Left ventricle myocardium superior (tissue), 1 donor: ENCODE measurements at regions not wholly inside any gene's neighbourhood (a gene's known extent, or its start where the extent isn't known, plus 50 kb on each side); places are given as distances from the start of the nearest gene placed in this dataset.
"Not testable (repeated sequence)": the region's sequence is repeated elsewhere in the genome, so short reads cannot be mapped to it uniquely, and the experiment has no call there.

Source experiments
- ATAC-seq: fragments of 200-7000 bp; cut with Tn5 transposase; one replicate; pipeline ENCODE4 v1.9.1; 2020; ENCODE audit warnings: mild to moderate bottlenecking, moderate library complexity
- DNase-seq: peaks from one replicate; pipeline ENCODE4 v3.0.0-alpha.2; 2020
- intact Hi-C: fragments of 100-400 bp; cut with micrococcal nuclease; formaldehyde crosslinking; loops from one replicate; pipeline ENCODE4 v1.11.0; 2022
- donor health status: DM: no; HTN: yes; CAD: no; lungs with severe emphysema.

- DNase-seq (no peak), ATAC-seq (no peak)
- intact Hi-C loops, result no loop called here
These were observed 847.4 kb downstream of the DIPK2A start for GRCh38 chr3:144818973-144819372.

- intact Hi-C loops, DNase-seq, ATAC-seq: not testable (repeated sequence)
These were observed 848.6 kb downstream of the DIPK2A start for GRCh38 chr3:144820232-144820631.

- intact Hi-C loops, result no loop called here
- no peak for DNase-seq
- ATAC-seq, result no peak
These were observed 849.1 kb downstream of the DIPK2A start for GRCh38 chr3:144820726-144821125.

GRCh38 chr3:144821583-144821982, 850.0 kb downstream of the DIPK2A start:
- no peak for ATAC-seq
- DNase-seq, result no peak
- intact Hi-C loops, result no loop called here

GRCh38 chr3:144822671-144823070, 851.0 kb downstream of the DIPK2A start:
- intact Hi-C loops, result no loop called here
- DNase-seq (no peak), ATAC-seq (no peak)

GRCh38 chr3:144831955-144832716, 860.5 kb downstream of the DIPK2A start:
- intact Hi-C loops, result no loop called here
- no peak for DNase-seq
- ATAC-seq, result no peak

GRCh38 chr3:144839991-144840390, 868.4 kb downstream of the DIPK2A start:
- ATAC-seq, result no peak
- no peak for DNase-seq

GRCh38 chr3:144840866-144841265, 869.2 kb downstream of the DIPK2A start:
- intact Hi-C loops, result no loop called here
- no peak for DNase-seq
- no peak for ATAC-seq

More at GRCh38 chr3:144839991-144840390, 868.4 kb downstream of the DIPK2A start:
- intact Hi-C loops, result no loop called here

GRCh38 chr3:144843099-144843498, 871.5 kb downstream of the DIPK2A start:
- no peak for ATAC-seq
- no peak for DNase-seq
- intact Hi-C loops, result no loop called here

GRCh38 chr3:144852999-144853398, 881.4 kb downstream of the DIPK2A start:
- intact Hi-C loops, result no loop called here
- ATAC-seq (no peak), DNase-seq (no peak)

- DNase-seq, intact Hi-C loops, ATAC-seq: not testable (repeated sequence)
These were observed 882.4 kb downstream of the DIPK2A start for GRCh38 chr3:144854020-144854419.

GRCh38 chr3:144859161-144859560, 887.5 kb downstream of the DIPK2A start:
- intact Hi-C loops, result no loop called here
- ATAC-seq, result no peak
- DNase-seq, result no peak

GRCh38 chr3:144864646-144865045, 893.0 kb downstream of the DIPK2A start:
- ATAC-seq (no peak), DNase-seq (no peak)
- intact Hi-C loops, result no loop called here

GRCh38 chr3:144865948-144866347, 894.3 kb downstream of the DIPK2A start:
- ATAC-seq (no peak), DNase-seq (no peak)
- intact Hi-C loops, result no loop called here

- no peak for ATAC-seq
- no peak for DNase-seq
- intact Hi-C loops, result no loop called here
These were observed 894.9 kb downstream of the DIPK2A start for GRCh38 chr3:144866476-144866875.

- intact Hi-C loops, result no loop called here
- no peak for ATAC-seq
- DNase-seq, result no peak
These were observed 896.9 kb downstream of the DIPK2A start for GRCh38 chr3:144868506-144868905.

GRCh38 chr3:144873066-144873465, 901.4 kb downstream of the DIPK2A start:
- ATAC-seq (no peak), DNase-seq (no peak)
- intact Hi-C loops, result no loop called here

GRCh38 chr3:144875211-144875610, 903.6 kb downstream of the DIPK2A start:
- no peak for DNase-seq
- no peak for ATAC-seq
- intact Hi-C loops, result no loop called here

- DNase-seq (no peak), ATAC-seq (no peak)
- intact Hi-C loops, result no loop called here
These were observed 905.7 kb downstream of the DIPK2A start for GRCh38 chr3:144877356-144877755.

GRCh38 chr3:144879701-144880100, 908.1 kb downstream of the DIPK2A start:
- intact Hi-C loops, result no loop called here
- DNase-seq (no peak), ATAC-seq (no peak)

- no peak for ATAC-seq
These were observed 922.4 kb downstream of the DIPK2A start for GRCh38 chr3:144893980-144894379.

More at GRCh38 chr3:144893980-144894379, 922.4 kb downstream of the DIPK2A start:
- DNase-seq, result no peak
- intact Hi-C loops, result no loop called here
